Naive thymus-derived CD8-positive, alpha-beta T cell (primary cell): ENCODE measurements at regions not wholly inside any gene's neighbourhood (a gene's known extent, or its start where the extent isn't known, plus 50 kb on each side); places are given as distances from the start of the nearest gene placed in this dataset.

ENCODE experiments used
- ATAC-seq, 2 donors: fragments of 150-1000 bp; cut with Tn5 transposase in 1 of 2; sonication (Bioruptor Pico), chemical (Tn5 transposase) in 1 of 2; 1 replicate in 1 of 2; 2 replicates in 1 of 2; pipeline ENCODE4 v1.10.0; 2021; ENCODE audit warnings: mild to moderate bottlenecking in 2 of 2, moderate library complexity in 2 of 2
- POLR2A ChIA-PET: fragments of 350-600 bp; sonication (Branson Sonifier 250); formaldehyde crosslinking; loops from one replicate; lab custom pipeline; 2021; ENCODE audit warnings: antibody characterized with exemption; lab: Charles Lee
- DNase-seq, 10 donors: peaks; one replicate each; pipeline versions ENCODE4 v3.0.0 to v3.0.0-alpha.2; 2020 to 2022
- H3K27ac Mint-ChIP-seq, 10 donors: one replicate each; pipeline ENCODE4 v1.8.0; 2020 to 2022; ENCODE audit warnings: mild to moderate bottlenecking in 10 of 10, mixed read lengths in 10 of 10, moderate library complexity in 4 of 10, inconsistent platforms in 1 of 10
- H3K27me3 Mint-ChIP-seq, 5 donors: one replicate each; pipeline ENCODE4 v1.8.0; 2021 to 2022; ENCODE audit warnings: mixed read lengths in 5 of 5
- H3K36me3 Mint-ChIP-seq, 3 donors: one replicate each; pipeline ENCODE4 v1.8.0; 2020 to 2022; ENCODE audit warnings: mixed read lengths in 3 of 3, mild to moderate bottlenecking in 2 of 3, inconsistent platforms in 1 of 3
- H3K4me1 Mint-ChIP-seq, 4 donors: one replicate each; pipeline ENCODE4 v1.8.0; 2021 to 2022; ENCODE audit warnings: mixed read lengths in 4 of 4
- H3K4me3 Mint-ChIP-seq, 10 donors: one replicate each; pipeline ENCODE4 v1.8.0; 2020 to 2022; ENCODE audit warnings: mild to moderate bottlenecking in 10 of 10, mixed read lengths in 10 of 10, moderate library complexity in 6 of 10, inconsistent platforms in 1 of 10
- H3K9me3 Mint-ChIP-seq, 9 donors: one replicate each; pipeline ENCODE4 v1.8.0; 2020 to 2022; ENCODE audit warnings: mixed read lengths in 9 of 9, mild to moderate bottlenecking in 3 of 9, inconsistent platforms in 1 of 9, moderate library complexity in 1 of 9

DNA sequence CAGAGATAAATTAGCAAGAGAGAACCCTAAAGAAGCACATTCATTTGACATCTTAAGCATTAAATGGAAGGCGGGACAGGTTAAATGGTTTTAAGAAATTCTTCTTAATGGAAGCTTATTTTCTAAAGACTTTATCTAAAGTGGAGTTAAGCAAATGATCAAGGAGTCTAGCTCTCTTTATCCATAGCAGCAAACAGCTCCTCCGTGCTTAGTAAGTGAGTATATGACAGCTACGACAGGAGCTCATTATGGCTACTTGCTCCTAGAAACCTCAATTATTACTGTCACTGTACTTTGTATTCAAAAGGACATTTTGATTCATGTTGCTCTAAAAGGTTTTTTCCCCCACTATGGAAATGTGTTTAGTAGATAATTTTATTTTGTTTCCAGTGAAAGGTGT is 444.9 kb downstream of the TMX3 start:
- peaks cover 0 to 6% (median 2%) of the 10 kb centered on the region in 5 donors for H3K27me3 Mint-ChIP-seq
- ATAC-seq: no peak
- H3K4me3 Mint-ChIP-seq: no peak overlapping the region
- POLR2A ChIA-PET: no interaction called here
- H3K36me3 Mint-ChIP-seq: no peaks in the 10 kb centered on the region
- H3K4me1 Mint-ChIP-seq: no peaks in the 10 kb centered on the region
- H3K27ac Mint-ChIP-seq: no peak overlapping the region
- peaks cover 0 to 3% (median 0%) of the 10 kb centered on the region in 9 donors for H3K9me3 Mint-ChIP-seq
- DNase-seq: no peak

DNA sequence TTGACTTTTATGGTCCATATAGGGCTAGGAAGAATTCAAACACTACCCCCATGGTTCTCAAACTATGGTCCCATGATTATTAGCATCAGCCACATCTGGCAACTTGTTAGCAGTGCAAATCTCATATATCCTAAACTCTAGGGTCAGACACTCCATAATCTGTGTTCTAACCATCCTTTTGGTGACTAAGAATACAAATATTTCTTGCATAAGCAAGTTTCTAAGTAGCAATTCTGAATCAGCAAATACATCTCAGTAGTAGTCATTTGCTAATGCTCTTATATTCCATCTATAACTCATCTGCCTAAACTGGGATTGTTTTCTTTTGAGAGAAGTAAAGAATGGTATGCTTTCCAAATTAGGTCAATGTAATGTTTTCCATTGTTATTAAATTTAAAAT is 447.3 kb downstream of the TMX3 start:
- POLR2A ChIA-PET: no interaction called here
- DNase-seq: no peak
- no peak for ATAC-seq
- Mint-ChIP-seq H3K9me3 (peaks cover 0 to 3% (median 0%) of the 10 kb centered on the region in 9 donors), H3K4me1 (no peaks in the 10 kb centered on the region), H3K36me3 (no peaks in the 10 kb centered on the region), H3K27me3 (peaks cover 0 to 6% (median 2%) of the 10 kb centered on the region in 5 donors), H3K4me3 (no peak overlapping the region), H3K27ac (no peak overlapping the region)

DNA sequence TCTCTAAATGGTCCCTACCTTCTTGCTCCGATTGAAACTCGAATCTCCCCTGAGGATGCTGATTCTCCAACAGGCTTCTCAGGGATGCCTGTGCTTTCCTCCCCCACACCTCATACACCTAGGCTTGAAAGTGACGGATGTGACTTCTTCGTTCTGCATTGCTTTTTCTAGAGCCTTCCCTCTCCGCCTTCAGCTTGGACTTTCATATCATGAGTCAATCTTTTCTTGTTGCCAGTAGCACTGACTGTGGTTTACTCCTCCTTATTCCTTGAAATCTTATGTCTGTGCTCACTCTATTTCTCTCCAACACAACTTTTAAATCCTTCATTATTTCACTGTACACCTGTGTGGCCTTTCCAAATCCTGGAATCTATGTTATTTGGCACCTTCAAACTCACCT is 451.4 kb downstream of the TMX3 start:
- no peak overlapping the region for H3K4me3 Mint-ChIP-seq
- POLR2A ChIA-PET: no interaction called here
- H3K27me3 Mint-ChIP-seq: peaks cover 0 to 5% (median 2%) of the 10 kb centered on the region in 5 donors
- H3K4me1 Mint-ChIP-seq: no peaks in the 10 kb centered on the region
- ATAC-seq (no peak), DNase-seq (no peak)
- no peak overlapping the region for H3K27ac Mint-ChIP-seq
- no peaks in the 10 kb centered on the region for H3K36me3 Mint-ChIP-seq
- peaks cover 0 to 3% (median 0%) of the 10 kb centered on the region in 9 donors for H3K9me3 Mint-ChIP-seq

DNA sequence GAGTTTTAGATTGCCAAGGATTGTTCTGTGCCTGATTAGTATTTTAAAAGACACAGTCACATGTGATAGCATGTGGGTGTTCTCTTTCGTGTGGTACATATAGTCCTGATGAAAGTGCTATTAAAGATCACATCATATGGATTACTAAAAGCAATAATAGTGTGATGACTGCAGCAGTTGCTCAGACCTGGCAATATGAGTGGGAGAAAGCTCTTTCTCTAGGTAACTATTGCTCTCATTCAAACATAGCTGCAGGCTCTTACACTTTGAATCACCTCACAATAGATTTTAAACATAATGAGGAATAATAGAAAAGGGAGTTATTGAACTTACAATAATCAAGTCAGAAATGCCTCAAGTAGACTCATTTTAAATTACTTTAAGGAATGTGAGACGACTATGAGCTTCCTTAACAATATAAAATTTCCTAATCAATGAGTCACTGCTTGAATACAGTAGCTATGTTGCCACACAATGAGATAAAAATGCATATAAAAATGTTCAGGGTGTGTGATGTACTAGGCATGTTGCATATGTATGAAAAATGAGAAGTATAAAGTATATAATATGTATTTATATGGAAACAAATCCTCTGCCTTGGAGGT is 452.1 kb downstream of the TMX3 start:
- Mint-ChIP-seq H3K9me3 (peaks cover 0 to 3% (median 0%) of the 10 kb centered on the region in 9 donors), H3K4me1 (no peaks in the 10 kb centered on the region), H3K27me3 (peaks cover 0 to 5% (median 2%) of the 10 kb centered on the region in 5 donors), H3K4me3 (no peak overlapping the region), H3K36me3 (no peaks in the 10 kb centered on the region), H3K27ac (no peak overlapping the region)
- POLR2A ChIA-PET: no interaction called here
- DNase-seq: no peak
- no peak for ATAC-seq

DNA sequence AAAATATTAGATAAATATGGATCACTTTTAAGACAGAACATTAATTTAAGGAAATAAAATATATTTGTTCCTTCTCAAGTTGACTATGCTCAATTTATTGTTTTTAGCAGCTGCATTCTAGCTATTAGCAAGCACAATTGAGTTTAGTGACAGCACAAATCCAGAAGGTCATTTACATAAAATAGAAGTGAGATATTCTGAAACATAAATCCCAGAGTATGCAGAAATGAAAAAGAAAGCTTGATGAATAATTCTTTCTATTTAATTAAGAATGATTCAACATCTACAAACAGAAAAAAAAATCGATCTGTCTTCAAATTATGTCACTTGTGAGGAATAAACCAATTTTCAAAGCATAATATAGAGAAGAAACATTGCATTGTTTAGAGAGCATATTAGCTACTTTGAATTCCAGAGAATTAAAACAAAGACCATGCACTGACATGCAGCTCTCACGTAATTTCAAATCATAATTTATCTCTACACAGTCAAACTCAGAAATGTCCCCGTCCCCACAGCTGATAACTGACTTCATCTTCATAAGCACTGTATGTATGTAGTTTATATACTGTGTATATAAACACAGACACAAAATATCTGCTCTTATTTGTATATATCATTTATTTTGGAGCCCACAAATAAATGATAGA is 458.4 kb downstream of the TMX3 start:
- H3K9me3 Mint-ChIP-seq: peaks cover 0 to 2% (median 0%) of the 10 kb centered on the region in 9 donors
- H3K27me3 Mint-ChIP-seq: no peaks in the 10 kb centered on the region
- H3K27ac Mint-ChIP-seq: no peak overlapping the region
- no peaks in the 10 kb centered on the region for H3K4me1 Mint-ChIP-seq
- no peaks in the 10 kb centered on the region for H3K36me3 Mint-ChIP-seq
- no peak for ATAC-seq
- POLR2A ChIA-PET: no interaction called here
- DNase-seq: no peak
- H3K4me3 Mint-ChIP-seq: no peak overlapping the region

DNA sequence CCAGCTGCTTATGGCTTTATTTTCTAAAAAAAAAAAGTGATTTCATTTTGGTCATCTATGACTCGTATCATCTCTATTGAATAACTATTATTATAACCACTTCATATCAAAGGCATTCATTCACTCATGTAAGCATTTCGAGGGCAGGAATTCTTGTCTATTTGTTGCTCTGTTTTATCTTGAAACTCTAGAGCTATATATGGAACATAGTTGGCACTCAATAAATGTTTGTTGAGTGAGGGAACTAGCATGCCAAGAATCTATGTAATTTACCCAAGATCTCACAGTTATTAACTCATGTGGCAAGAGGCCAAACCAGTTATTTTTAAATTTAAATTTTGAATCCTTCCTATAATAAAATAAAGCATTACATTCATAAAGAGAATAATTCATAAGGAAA is 470.1 kb downstream of the TMX3 start:
- peaks cover 0 to 13% (median 3%) of the 10 kb centered on the region in 9 donors for H3K9me3 Mint-ChIP-seq
- ATAC-seq (no peak), DNase-seq (no peak)
- no peak overlapping the region for H3K4me3 Mint-ChIP-seq
- no peaks in the 10 kb centered on the region for H3K27me3 Mint-ChIP-seq
- no peak overlapping the region for H3K27ac Mint-ChIP-seq
- POLR2A ChIA-PET: no interaction called here
- H3K4me1 Mint-ChIP-seq: no peaks in the 10 kb centered on the region
- H3K36me3 Mint-ChIP-seq: no peaks in the 10 kb centered on the region

DNA sequence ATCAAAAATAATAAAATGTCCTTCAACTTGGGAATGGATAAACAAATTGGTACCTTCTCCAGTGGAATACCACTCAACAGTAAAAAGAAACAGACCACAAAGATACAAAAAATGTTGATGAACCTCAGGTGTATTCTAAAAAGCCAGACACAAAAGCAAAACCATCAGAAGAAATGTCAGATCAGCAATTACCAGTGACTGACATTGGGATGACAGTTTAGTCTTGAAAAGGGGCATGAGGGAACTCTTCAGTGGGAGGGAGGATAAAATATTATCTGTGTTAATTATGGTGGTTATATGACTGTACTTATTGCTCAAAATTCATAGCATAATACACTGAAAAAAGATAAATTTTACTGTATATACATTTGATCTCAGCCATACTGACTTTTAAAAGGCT is 473.0 kb downstream of the TMX3 start:
- Mint-ChIP-seq H3K27me3 (no peaks in the 10 kb centered on the region), H3K27ac (no peak overlapping the region), H3K4me3 (no peak overlapping the region), H3K4me1 (no peaks in the 10 kb centered on the region), H3K36me3 (no peaks in the 10 kb centered on the region), H3K9me3 (no peaks in the 10 kb centered on the region)
- DNase-seq (no peak), ATAC-seq (peak in 1 of 2 donors; percentile 16)
- POLR2A ChIA-PET: no interaction called here

DNA sequence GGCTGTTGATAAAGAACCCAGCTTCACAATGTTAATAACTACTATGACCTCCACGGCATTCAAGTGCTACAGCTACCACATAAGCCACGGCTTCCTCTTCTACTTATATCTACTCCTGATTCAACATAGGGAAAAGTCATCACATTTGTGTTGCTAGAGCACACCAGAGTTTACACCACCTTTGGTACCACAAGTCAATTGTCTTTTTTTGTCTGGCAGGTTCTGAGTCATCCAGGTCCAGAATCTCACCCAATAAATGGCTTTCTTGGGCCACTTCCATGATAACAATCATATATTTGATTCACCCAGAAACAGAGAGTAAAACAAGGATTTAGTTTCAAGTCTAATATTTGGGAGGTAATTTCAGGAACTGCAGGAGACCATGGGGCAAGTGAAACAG is 480.2 kb downstream of the TMX3 start:
- no peaks in the 10 kb centered on the region for H3K36me3 Mint-ChIP-seq

DNA sequence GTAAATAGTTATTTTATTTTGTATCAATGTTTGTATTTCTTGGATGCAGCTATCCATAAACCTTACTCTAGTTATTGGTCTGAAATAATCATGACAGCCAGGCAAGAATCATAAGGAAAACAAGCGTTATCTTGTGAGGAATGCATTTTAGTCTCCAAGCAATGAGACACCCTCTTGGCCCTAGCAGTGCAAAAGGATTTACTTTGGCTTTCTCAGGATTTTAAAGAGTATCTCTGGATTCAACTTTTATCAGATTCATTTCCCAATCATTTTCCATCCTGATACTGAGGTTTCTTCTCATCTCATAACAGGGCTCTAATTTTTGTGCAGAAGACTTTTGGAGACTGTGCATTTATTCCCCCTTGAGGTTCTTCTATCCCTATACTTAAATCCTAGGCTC is 480.8 kb downstream of the TMX3 start:
- H3K27ac Mint-ChIP-seq: no peak overlapping the region
- H3K36me3 Mint-ChIP-seq: no peaks in the 10 kb centered on the region
- peaks cover 0 to 7% (median 0%) of the 10 kb centered on the region in 9 donors for H3K9me3 Mint-ChIP-seq
- DNase-seq: no peak
- H3K27me3 Mint-ChIP-seq: peaks cover 0 to 19% (median 6%) of the 10 kb centered on the region in 5 donors
- ATAC-seq: no peak
- no peak overlapping the region for H3K4me3 Mint-ChIP-seq
- POLR2A ChIA-PET: no interaction called here
- H3K4me1 Mint-ChIP-seq: no peaks in the 10 kb centered on the region

More for the DNA sequence above, 480.2 kb downstream of the TMX3 start:
- POLR2A ChIA-PET: no interaction called here
- H3K4me1 Mint-ChIP-seq: no peaks in the 10 kb centered on the region
- no peak for DNase-seq
- H3K4me3 Mint-ChIP-seq: no peak overlapping the region
- no peak overlapping the region for H3K27ac Mint-ChIP-seq
- H3K27me3 Mint-ChIP-seq: peaks cover 0 to 19% (median 6%) of the 10 kb centered on the region in 5 donors
- ATAC-seq: no peak
- peaks cover 0 to 2% (median 0%) of the 10 kb centered on the region in 9 donors for H3K9me3 Mint-ChIP-seq

DNA sequence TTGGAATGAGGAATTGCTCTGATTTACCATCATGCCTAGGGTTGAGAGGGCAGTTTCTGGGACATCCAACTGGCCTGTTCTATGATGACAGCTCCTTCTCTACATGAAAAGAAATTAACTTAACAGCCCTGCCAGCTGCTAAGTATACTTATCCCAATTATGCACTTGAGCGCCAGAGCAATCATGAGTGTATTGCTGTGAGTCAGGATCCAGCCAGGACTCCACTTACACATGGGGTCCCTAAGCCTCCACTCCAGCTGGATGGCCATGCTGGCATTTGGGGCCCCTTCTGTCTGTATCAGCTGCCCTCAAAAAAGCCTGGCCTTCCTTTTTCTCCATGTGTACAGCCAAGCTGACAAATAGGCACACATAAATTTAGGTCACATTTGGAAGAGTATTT is 481.9 kb downstream of the TMX3 start:
- DNase-seq (no peak), ATAC-seq (no peak)
- Mint-ChIP-seq H3K27me3 (peaks cover 0 to 19% (median 6%) of the 10 kb centered on the region in 5 donors), H3K4me1 (no peaks in the 10 kb centered on the region), H3K27ac (no peak overlapping the region), H3K4me3 (no peak overlapping the region), H3K9me3 (peaks cover 0 to 7% (median 0%) of the 10 kb centered on the region in 9 donors), H3K36me3 (no peaks in the 10 kb centered on the region)
- POLR2A ChIA-PET: no interaction called here

DNA sequence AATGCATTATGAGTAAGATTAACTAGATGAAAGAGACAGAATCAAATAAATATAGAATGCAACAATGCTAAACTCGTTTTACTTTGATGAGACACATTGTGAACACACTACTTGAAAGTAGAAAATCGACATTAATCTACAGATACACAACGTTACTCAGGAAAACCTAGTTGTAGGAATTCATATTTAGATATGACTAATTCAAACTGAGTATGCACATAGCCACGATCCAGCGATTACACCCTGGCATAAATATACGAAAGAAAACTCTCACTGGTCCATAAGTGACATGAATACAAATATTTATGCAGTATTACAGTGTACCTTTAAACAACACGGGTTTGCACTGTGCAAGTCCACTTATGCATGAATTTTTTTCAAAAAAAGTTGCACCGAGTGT is 485.6 kb downstream of the TMX3 start:
- ATAC-seq (no peak), DNase-seq (no peak)
- no peak overlapping the region for H3K4me3 Mint-ChIP-seq
- H3K9me3 Mint-ChIP-seq: peaks cover 0 to 7% (median 0%) of the 10 kb centered on the region in 9 donors
- H3K27me3 Mint-ChIP-seq: peaks cover 0 to 10% (median 1%) of the 10 kb centered on the region in 5 donors
- no peaks in the 10 kb centered on the region for H3K4me1 Mint-ChIP-seq
- H3K27ac Mint-ChIP-seq: no peak overlapping the region
- no peaks in the 10 kb centered on the region for H3K36me3 Mint-ChIP-seq
- POLR2A ChIA-PET: no interaction called here

DNA sequence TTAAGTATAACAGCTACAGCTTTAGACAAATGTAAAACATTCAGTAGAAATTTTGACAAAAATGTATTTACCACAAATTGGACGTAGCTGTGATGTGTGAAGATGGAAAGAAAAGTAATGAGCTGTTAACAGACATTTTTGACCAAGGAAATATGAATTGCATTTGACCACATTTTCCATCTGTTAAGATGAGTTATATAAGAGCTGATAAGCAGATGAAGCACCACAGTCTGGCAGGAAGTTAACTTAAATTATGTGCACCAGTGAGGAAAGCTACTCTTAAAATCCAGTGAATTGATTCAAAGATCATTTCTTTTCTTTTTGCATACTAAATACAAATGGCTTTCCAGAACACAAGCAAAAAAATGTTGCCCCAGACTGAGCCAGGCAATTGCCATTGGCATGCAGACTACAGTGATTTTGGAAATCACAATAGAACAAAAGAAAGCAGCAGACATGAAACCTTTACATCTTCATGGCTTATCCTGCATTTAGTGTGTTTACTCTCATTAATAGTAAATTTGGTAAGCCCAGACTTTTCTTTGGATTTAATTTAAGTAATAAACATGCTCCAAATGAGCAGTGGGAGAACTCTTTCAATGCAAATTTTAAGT is 493.7 kb downstream of the TMX3 start:
- ATAC-seq (no peak), DNase-seq (no peak)
- Mint-ChIP-seq H3K4me3 (no peak overlapping the region), H3K27ac (no peak overlapping the region), H3K4me1 (peaks cover 0 to 2% (median under 1%) of the 10 kb centered on the region in 4 donors), H3K27me3 (peaks cover 0 to 13% (median 0%) of the 10 kb centered on the region in 5 donors), H3K9me3 (no peaks in the 10 kb centered on the region), H3K36me3 (no peaks in the 10 kb centered on the region)
- POLR2A ChIA-PET: no interaction called here

DNA sequence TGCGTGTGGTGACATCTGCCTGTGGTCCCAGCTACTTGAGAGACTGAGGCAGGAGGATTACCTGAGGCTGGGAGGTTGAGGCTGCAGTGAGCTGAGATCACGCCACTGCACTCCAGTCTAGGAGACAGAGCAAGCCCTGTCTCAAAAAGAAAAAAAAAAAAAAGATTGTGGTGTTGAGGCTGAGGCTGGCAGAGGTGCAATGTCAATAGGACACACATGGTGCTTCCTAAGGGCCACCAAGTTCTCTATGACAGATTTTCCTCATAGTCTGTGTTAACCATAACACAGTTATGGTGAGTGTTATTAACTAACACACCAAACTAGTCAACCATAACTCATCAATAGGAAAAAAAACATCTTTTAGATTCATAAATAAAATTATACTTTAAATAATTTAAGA is 494.4 kb downstream of the TMX3 start:
- peaks cover 0 to 13% (median 0%) of the 10 kb centered on the region in 5 donors for H3K27me3 Mint-ChIP-seq
- H3K27ac Mint-ChIP-seq: no peak overlapping the region
- no peaks in the 10 kb centered on the region for H3K36me3 Mint-ChIP-seq
- no peak for ATAC-seq
- H3K9me3 Mint-ChIP-seq: no peaks in the 10 kb centered on the region
- peaks cover 0 to 2% (median under 1%) of the 10 kb centered on the region in 4 donors for H3K4me1 Mint-ChIP-seq
- no peak overlapping the region for H3K4me3 Mint-ChIP-seq
- no peak for DNase-seq
- POLR2A ChIA-PET: no interaction called here
